ENCODE measurements at regions not wholly inside any gene's neighbourhood (a gene's known extent, or its start where the extent isn't known, plus 50 kb on each side); places are given as distances from the start of the nearest gene placed in this dataset.

DNA sequence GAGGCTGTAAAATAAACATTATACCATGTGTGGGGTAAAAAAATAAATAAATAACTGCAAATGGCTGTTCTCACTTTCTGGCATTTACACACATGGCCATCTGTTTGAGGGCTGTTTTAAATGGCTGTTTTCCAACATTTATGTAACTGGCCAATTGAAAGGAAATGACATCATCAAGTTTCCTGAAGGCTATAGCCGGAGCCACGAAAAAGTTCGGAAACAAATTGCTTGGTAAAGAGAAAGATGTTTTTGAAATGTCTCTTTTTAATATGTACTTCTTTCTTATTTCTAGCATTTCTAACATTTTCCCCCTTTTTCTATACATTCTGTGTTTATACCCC, 95.4 kb upstream of the DAB2 start:
- no peak for DNase-seq (ENCODE audit: low read depth, low spot score)

- DNase-seq (ENCODE audit: low read depth, low spot score), result no peak
These were observed 94.9 kb upstream of the DAB2 start for GRCh38 chr5:39519566-39520231.

GRCh38 chr5:39519079-39519478, 94.3 kb upstream of the DAB2 start:
- no peak for DNase-seq (ENCODE audit: low read depth, low spot score)

DNA sequence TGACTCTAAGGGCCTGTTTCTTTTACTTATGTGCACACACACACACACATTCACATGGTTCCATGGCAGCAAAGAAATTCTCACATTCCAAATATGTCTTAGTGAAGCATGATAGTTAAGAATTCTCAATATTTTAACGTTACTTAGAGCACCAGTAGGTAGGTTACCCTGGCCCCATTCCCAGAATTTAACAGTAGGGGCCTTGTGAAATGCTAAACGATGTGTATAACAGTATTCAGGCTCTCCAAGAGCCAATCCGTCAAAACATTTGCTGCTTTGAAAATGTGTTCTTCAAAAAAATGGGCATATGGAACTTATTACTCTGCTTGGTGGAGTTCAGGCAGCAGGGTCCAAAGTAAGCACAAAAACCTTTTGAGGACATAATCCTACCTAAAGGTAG, 93.7 kb upstream of the DAB2 start:
- no peak for DNase-seq (ENCODE audit: low read depth, low spot score)

DNA sequence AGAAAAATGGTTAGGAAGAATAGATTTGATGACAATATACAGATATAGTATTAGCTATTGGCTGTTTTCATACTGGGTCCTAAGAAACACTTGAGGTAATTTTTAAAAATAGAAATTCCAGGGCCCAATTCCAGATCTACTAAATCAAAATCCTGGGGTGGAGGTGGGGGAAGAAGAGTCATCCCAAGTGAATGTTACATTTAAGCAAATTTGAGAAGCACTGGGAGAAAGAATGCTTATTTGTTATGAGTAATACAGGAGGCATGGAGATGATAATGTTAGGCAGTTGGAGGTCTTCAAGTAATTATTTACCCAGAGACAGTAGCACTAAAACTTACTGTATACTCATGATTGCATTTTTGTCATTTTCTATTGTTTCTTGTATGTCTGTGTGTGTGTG, 93.0 kb upstream of the DAB2 start:
- DNase-seq (ENCODE audit: low read depth, low spot score), result no peak

- DNase-seq (ENCODE audit: low read depth, low spot score), result no peak
These were observed 91.1 kb upstream of the DAB2 start for GRCh38 chr5:39515881-39516280.

- no peak for DNase-seq (ENCODE audit: low read depth, low spot score)
These were observed 88.5 kb upstream of the DAB2 start for GRCh38 chr5:39513236-39513635.

- DNase-seq (ENCODE audit: low read depth, low spot score), result no peak
These were observed 81.4 kb upstream of the DAB2 start for GRCh38 chr5:39506211-39506610.

- DNase-seq (ENCODE audit: low read depth, low spot score), result no peak
These were observed 81.0 kb upstream of the DAB2 start for GRCh38 chr5:39505791-39506190.

GRCh38 chr5:39505363-39505762, 80.6 kb upstream of the DAB2 start:
- no peak for DNase-seq (ENCODE audit: low read depth, low spot score)

DNA sequence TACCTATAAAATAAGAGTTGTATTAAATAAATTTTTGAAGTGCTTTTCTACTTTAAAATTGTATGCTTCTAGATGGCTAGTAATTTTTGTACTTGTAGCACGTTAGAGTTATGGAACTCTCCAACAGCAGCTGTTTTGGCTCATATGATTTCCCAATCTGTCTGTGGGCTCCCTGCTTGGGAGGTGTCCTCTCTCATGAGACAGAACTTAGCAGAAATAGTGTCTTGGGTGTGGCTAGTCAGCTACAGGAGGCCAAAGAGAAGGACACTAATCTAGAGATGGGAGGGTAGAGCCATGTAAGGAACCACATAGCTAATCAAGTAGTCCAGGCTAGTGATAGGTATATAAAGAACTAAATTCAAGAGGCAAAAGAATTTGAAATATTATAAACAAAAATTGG, 78.4 kb upstream of the DAB2 start:
- DNase-seq (ENCODE audit: low read depth, low spot score), result no peak

GRCh38 chr5:39502704-39503103, 77.9 kb upstream of the DAB2 start:
- DNase-seq (ENCODE audit: low read depth, low spot score), result no peak

DNA sequence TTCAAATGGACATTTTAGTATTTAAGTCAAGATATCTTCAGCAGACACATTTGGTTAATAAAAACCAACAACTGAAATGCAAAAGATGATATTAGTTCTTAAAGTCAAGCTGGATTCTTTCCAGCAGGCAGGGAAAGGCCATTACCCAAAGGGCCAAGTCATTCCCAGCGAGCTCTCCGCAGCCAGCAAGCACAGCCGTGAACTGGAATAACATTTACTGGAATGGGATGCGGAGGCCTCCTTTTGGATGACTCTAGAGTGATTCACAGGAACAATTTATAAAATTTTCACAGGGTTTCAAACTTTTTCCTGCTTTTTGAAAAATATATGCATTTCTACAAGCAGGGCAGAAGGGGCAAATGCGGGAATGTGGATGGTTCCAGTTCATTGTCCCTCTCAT, 76.6 kb upstream of the DAB2 start:
- DNase-seq (ENCODE audit: low read depth, low spot score), result no peak

DNA sequence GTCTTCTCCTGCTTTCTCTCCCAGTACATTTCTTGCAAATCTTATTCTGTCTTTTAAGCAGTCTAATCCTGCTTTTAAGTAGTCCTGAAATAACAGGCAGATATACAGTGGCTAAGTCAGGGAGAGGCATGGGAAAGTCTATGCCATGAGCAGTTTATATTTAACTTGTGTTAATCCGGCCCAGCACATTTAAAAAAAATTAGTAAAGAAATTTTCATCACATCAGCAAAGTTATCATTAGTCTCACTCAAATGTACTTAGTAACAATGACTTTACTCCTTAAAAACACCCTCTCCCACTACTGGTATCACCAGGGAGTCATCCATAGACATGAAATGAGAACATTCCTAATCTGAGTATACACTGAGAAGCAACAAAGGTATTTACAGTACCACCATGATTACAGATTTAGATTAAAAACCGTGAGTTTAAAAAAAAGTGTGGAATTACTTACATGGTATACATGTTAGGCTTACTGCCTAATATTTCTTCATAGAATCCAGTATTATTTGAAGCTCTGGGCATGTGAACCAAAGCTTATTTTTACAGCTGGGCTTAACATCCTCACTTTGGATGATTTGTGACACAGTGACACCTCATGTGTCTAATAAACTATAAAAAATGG, 75.9 kb upstream of the DAB2 start:
- no peak for DNase-seq (ENCODE audit: low read depth, low spot score)

- DNase-seq (ENCODE audit: low read depth, low spot score), result no peak
These were observed 73.6 kb upstream of the DAB2 start for GRCh38 chr5:39498278-39498952.

DNA sequence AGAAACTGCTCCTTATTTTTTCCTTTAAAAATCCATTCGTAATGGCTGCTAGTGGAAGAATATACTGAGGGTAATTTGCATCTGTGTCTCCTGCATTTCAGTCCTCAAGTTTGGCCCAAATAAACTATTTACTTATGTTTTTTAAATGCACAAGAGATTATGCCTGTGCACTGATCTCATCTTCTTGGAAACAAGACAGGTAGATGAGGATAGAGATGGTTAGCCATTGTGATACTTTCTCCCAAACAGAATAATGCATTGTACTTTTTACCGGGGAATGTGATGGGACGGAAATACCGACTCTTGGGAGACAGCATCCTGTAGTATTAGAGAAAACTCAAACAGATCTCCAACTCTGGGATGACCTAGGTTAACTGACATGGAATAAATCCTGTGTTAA, 72.5 kb upstream of the DAB2 start:
- DNase-seq (ENCODE audit: low read depth, low spot score), result no peak

- no peak for DNase-seq (ENCODE audit: low read depth, low spot score)
These were observed 70.4 kb upstream of the DAB2 start for GRCh38 chr5:39495227-39495626.

DNA sequence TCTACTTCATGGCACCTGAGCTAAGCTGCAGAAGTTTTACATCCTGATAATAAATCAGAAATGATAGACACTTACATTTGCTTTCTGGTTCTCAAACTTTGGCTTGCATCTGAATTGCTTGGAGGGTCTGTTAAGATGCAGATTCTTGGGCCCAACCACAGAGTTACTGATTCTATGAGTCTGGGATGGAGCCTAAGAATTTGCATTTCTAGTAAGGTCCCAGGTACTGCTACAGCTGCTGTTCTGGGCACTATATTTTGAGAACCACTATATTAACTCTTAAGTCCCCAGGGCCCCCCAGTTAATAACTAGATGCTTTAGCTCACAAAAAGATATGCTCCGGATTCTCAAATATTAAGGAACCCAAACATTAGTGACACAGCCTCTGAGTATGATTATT, 69.8 kb upstream of the DAB2 start:
- DNase-seq (ENCODE audit: low read depth, low spot score), result no peak

GRCh38 chr5:39494107-39494510, 69.3 kb upstream of the DAB2 start:
- DNase-seq (ENCODE audit: low read depth, low spot score), result no peak

DNA sequence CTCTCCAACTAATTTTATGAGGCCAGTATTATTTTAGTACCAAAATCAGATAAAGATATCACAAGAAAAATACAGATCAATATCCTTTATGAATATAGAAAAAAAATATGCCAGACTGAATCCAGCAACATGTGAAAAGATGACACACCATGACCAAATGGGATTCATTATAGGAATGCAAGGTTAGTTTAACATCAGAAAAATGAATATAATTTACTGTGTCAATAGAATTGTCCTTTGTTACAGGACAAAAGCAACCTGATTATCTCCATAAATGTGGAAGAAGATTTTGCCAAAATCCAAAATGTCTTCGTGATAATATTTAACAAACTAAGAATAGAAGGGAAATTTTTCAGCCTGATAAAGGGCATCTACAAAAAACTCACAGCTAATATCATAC, 66.4 kb upstream of the DAB2 start:
- DNase-seq (ENCODE audit: low read depth, low spot score), result no peak

GRCh38 chr5:39489263-39489662, 64.5 kb upstream of the DAB2 start:
- DNase-seq (ENCODE audit: low read depth, low spot score), result no peak

- DNase-seq (ENCODE audit: low read depth, low spot score), result no peak
These were observed 62.0 kb upstream of the DAB2 start for GRCh38 chr5:39486790-39487189.

- DNase-seq (ENCODE audit: low read depth, low spot score), result no peak
These were observed 61.6 kb upstream of the DAB2 start for GRCh38 chr5:39486361-39486760.
